Activated CD8-positive, alpha-beta memory T cell treated with anti-CD3 and anti-CD28 coated beads for 4 hours (primary cell): ENCODE measurements at regions not wholly inside any gene's neighbourhood (a gene's known extent, or its start where the extent isn't known, plus 50 kb on each side); places are given as distances from the start of the nearest gene placed in this dataset.

Experiments
- DNase-seq, 2 donors: peaks; one replicate each; pipeline ENCODE4 v3.0.0-alpha.2; 2020; ENCODE audit warnings: low read depth in 2 of 2

DNA sequence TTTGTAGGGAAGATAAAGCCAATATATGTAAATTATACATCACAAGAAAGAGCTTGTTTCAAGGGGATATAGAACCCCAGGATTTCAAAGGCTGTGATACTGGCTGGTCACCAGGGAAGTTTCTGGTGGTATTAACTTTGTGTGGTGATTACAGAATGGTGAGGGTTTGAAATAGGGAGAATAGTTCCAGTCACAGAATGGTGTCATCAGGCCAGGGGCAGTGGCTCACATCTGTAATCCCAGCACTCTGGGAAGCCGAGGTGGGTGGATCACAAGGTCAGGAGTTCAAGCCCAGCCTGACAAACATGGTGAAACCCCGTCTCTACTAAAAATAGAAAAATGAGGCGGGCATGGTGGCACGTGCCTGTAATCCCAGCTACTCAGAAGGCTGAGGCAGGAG is 183.8 kb upstream of the XYLT1 start:
- DNase-seq = no peak

DNA sequence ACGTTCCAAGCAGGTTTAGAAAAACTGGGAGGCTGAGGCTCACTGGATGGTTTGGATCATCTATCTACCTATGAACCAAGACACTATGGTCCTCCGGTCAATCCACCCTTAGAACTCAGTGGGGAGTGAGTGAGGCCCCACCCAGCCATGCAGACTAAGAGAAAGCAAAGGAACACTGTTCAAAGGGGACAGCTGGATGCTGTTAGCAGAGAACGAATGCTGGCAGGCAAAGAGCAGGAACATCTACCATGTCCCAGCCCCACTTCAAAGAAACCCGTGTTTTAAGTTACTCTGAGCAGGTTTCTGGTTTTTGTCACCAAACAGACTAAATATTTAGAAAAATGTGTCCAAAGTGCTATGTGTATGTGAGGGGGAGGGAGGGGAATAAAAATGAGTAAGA is 183.4 kb upstream of the XYLT1 start:
- no peak for DNase-seq

DNA sequence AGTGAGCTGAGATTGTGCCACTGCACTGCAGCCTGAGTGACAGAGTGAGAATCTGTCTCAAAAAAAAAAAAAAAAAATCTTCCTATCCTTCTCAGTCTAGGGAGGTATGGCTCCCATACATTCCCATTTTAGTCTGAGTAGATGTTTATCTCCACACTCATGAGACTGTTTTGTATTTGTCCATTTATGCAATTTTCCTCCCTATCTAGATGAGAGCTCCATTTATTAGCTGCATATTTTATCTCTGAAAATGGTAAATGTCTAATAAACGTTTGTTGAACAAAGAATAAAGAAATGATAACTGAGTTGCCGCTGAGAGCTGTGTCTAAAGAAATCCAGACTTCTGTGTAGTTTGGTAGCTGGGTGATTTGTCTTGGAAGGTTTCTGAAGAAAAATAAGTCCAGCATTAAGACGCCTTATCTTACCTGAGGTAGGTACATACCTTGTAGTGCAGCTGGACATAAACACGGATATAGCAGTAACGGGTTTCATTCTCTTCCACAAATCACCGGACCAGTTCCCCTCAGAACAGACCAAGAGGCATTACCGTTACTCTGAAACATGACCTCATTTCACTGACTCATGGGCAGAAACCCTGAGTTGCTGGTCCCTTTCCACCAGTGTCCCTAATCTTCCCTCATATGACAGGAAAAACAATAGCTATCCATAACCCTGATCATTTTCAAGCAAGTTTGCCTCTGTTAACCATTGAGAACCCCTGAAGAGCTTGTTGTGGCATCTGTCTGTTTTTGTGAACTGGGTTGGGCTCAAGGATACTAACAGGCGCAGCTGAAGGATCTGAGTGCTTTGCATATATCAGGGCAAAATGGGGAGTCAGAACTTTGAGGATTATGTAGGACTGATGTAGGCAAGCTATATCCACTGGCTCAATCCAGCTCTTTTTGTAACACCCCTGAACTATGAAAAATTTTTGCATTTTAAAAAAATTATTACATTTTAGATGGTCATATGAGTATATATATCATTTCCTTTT is 177.4 kb upstream of the XYLT1 start:
- no peak for DNase-seq

DNA sequence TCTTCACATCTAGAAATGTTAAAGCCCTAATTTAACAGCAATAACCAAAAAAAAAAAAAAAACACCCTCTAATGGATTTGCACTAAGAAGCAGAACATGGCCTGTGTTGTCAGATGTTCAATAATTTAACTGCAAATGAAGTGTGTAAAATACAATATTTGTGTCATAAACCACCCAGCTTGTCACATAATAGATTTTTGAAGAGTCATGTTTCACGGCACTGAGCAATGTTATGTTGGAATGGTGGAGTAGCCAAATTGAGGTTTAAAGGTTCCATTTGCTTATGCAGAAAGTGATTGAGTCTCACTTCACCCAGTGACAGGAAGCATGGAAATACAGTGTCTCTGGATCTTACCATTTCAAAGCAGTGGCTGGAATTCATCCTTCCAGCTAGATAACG is 173.2 kb upstream of the XYLT1 start:
- no peak for DNase-seq

DNA sequence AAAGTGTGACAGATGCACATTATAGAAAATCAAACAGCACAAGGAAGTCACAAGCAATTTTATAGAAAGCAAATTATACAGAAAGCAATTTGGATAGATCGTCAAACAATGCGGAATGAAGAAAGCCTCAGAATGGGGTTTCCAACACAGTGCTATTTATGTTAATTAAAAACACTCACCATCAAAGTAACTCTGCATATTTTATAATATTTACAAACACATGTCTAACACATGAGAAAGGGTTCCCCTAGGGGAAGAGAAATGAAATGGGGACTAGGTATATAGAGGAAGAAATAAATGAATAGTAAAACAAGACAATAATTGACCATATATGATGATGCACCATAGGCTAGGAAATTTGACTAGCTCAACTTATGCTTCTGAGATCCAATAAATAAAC is 171.2 kb upstream of the XYLT1 start:
- DNase-seq = no peak

DNA sequence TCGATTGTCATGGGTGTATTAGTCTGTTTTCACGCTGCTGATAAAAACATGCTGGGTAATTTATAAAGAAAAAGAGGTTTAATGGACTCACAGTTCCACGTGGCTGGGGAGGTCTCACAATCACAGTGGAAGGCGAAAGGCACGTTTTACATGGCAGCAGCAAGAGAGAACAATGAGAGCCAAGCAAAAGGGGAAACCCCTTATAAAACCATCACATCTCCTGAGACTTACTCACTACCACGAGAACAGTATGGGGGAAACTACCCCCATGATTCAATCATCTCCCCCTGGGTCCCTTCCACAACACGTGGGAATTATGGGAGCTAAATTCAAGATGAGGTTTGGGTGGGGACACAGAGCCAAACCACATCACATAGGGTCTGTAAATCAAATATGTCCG is 167.4 kb upstream of the XYLT1 start:
- DNase-seq = no peak

DNA sequence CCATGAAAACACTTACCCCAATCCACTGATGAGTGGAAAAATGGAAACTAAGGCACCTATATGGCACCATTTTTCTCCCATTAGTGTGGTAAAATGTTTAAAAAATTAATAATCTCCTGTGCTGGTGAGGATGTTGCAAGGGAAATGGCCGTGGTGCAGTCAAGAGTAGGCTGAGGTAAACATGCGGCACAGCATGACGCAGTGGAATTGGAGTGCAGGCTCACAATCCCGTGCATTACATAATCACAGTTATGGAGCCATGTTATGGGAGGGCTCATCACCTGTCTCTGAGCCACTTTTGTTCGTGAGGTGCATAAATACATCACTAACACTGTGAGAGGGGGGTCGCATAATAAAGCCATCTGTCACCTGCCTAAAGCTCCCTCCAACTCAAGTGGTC is 164.4 kb upstream of the XYLT1 start:
- no peak for DNase-seq

DNA sequence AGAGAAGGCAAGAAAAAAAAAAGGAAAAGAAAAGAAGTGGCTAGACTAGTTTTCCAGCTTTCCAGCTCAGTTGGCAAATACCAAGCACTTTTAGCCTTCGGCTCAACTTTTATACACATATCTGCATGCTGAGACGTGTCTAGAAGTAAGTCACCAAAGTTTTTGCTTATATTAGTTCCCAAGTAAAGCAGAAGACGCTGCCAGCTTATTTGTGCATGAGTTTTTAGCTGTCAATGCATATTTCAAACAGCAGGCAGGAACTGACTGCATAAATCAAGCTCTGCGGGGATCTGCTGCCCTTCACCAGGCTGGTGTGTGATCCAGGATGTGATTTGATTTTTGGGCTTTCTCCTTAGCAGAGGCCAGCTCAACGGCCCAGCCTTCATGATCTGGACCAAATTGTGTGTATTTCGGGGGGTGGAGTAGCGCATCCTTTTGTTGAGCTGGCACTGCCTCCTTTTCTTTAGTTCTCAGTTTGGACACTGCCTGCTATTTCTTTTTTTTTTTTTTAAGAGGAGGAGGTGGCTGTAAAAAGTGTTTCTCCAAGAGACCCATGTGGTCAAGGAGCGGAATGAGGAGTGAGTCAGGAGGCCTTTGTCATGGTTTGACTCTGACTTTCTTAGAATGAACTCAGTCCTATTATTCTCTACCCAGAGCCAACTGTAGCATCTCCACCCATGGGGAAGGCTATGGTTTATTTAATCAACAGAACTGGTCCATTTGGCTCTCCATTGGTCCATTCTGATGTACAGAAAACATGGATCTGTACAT is 162.6 kb upstream of the XYLT1 start:
- no peak for DNase-seq

DNA sequence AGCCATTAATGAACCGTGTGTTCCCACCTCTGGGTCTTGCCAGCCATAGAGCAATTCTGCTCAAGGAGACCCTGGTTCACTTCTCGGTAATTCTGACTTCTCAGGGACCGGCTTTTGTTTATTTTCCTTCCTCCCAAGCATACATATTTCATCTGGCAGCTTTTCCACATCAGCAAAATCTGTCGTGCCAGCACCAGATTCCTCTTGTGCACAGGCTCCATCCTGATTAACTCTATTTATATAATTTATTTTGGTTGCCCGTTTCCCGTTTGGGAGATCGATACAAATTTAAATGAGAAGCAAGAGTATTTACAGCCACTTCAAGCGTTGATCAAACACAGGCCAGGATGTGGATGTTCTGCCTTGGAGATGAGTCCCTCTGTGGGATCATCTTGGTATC is 161.9 kb upstream of the XYLT1 start:
- no peak for DNase-seq

DNA sequence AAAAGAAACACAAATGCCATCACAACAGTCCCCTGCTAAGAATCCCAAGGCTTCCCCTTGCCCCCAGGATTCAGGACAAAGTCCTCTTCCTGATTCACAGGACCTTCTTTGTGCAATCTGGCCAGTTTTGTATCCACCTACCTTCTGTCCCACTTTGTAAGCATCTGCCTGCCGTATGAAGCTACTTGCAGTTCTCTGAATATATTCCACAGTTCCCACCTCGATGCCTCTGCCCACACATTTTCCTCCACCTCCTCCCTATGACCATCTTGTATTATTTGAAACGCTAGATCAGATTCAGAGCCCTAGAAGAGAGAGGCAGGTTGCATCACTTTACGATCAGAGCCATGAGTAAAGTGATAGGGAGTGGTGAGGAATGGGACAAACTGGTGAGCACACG is 159.2 kb upstream of the XYLT1 start:
- DNase-seq = no peak

DNA sequence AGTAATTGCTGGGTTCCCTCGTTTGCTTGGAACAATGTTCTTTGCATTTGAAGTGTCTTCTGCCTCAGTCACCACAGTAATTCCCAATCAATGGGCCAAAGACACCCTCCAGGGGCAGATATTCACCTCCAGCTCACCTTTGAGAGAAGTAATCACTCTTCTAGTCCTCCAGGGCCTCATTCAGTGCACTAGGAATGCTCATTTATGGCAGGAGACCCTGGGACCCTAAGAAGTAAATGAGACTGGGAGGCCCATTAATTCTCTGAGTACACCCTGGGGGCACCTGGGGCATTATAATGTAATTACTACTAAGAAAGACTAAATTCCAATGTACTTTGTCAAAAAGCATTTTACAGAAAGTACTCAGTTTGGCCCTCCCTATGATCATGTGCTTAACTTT is 158.2 kb upstream of the XYLT1 start:
- no peak for DNase-seq

DNA sequence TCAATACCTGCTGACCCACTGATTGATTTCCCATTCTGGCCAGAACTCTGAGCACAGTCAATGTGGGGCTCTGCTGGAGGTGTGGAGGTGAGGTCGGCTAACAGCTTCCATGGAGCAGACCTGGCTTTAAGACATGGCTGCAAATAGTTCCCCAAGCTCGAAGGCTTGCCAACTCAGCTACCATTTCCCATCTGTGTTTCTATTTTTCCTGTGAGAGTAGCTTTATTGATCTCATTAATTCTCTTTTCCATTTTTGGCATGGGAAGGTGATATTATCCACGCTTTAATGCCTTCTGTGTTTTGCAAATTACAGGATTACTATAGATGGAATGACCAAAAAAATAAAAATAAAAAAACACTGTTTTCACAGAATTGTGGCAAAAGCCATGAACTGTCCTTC is 151.6 kb upstream of the XYLT1 start:
- DNase-seq = no peak

DNA sequence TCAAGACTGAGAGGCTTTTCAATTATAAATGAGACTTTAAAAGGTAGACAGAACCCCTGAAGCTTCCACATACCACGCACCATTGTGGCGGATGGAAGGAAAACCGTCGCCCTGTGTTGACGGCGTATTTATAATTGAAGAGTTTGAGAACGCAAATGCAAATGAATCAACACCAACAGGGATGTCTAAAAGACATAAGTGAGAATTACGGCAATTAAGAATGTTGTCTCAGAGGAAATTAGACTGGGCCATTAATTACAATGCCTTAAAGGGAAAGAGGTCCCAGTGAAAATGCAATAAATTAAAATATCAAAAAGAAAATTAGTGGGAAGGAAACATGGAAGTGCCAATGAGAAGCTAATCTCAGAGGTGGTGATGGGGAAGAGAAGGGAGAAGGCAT is 148.5 kb upstream of the XYLT1 start:
- DNase-seq = no peak

DNA sequence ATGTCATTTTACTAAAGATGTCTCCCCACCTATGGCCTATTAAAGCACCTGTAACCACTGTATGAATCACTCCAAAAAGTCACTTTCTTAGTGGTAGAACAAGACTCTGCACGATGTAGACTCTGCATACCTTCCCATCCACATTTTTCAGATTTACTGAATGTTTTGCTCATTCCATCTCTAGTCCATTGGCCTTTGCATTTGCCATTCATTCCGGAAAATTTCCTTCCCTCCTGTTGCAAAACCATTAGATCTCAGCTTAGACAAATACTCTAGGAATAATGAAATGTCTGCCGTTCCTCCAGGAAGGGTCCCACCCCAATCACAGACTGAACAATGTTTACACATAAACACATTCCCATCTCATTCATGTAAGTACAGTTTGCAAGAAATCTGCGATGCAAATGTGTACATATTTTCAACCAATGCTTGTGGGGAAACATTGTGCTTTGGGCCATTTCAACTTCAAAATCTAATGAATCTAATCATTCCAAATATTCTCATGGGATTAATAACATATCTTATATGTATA is 146.3 kb upstream of the XYLT1 start:
- no peak for DNase-seq

DNA sequence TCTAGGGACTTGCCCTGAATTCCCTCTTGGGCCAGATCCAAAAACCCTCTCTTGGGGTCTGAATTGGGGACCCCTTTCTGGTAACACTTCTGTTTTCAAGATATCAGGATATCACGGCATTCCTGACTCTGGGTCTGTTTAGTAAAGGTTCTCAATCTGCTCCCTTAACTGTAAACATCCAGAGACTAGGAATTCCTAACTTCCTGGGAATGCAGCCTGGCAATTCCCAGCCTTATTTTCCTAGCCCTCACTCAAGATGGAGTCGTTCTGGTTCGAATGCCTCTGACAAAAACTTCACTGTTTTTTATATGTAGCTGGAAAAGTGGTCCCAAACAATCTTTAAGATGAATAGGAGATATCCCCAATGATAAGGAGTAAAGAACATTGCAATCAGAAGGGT is 141.6 kb upstream of the XYLT1 start:
- DNase-seq = no peak

DNA sequence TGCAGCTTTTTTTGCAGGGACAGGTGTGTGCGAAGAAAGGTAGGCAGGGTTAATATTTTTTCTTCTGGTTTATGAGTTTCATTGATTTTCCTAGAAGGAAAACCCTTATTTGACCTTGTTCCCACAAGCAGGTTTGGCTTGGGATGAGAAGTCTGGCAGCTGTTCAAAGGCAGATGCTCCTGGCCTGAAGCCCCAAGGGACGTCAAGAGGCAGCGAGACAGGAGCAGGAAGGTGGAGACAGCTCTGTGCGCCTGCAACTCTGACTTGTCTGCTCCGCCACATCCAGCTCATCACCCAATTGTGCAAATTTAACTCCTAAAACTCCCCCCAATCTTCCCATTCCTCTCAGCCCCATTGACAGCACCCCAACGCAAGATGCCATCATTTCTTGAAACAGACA is 136.8 kb upstream of the XYLT1 start:
- no peak for DNase-seq

DNA sequence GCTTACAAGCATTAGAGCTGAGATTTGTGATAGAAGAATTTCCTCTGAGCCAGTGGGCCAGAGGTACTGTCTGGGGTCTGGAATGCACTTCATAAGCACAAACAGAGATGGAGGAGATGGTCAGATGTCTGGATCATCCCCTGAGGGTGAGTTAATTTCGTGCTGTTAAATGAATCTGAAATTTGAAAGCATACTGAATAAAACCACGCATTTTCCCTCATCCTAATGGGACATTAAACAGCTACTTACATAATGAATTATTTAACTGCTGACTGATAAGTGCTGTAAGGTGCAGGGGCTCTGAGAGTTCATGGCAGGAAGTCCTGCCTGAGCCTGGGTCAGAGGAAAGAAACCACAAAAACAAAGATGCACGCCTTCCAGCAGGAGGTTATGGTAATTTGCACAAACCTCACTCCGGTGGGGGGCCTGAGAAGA is 136.3 kb upstream of the XYLT1 start:
- DNase-seq = no peak

DNA sequence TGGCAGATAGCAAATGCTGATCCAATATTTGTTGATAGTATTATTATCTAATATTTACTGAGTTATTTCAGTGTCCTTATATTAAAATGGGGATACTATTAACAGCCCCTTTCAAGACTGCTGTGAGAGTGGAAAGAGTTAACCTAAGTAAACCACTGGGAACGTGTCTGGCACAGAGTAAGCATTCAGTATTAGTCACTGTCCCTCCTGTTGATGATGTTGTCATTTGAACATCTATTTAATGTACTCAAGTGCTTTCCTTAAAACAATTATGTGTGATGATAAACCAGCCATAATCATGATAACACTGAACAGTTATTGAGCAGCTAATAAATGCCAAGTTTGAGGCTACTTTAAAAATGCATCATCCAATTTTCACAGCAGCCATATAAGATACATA is 135.7 kb upstream of the XYLT1 start:
- no peak for DNase-seq

DNA sequence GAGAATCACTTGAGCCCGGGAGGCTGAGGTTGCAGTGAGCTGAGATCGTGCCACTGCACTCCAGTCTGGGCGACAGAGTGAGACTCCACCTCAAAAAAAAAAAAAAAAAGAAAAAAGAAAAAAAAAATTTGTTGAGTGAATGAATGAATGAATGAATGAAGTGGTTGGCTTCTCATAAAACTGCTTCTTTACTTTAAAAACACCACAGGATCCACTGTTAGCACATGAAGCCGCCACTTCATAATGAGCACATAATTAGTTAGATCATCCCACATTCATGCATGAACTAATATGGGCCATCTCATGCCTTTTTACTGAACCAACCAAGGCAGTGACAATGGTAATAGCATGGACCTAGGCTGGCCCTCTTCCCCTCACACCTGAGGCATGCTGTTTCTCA is 135.0 kb upstream of the XYLT1 start:
- DNase-seq = no peak

DNA sequence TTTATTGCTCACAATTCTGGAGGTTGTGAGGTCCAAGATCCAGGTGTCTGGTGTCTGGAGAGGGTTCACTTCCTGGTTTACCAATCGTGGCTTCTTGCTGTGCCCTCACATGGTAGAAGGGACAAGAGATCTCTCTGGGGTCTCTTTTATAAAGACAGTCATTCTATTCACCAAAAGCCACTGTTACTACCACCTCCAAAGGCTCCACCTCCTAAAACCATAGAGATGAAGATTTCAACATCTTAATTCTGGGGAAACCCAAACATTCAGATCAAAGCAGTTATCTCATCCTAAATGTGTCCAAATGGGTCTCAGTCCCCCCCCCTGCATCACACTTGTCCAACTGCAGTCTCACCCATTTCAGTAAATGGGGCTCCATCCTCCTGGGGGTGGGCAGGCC is 132.9 kb upstream of the XYLT1 start:
- DNase-seq = no peak

DNA sequence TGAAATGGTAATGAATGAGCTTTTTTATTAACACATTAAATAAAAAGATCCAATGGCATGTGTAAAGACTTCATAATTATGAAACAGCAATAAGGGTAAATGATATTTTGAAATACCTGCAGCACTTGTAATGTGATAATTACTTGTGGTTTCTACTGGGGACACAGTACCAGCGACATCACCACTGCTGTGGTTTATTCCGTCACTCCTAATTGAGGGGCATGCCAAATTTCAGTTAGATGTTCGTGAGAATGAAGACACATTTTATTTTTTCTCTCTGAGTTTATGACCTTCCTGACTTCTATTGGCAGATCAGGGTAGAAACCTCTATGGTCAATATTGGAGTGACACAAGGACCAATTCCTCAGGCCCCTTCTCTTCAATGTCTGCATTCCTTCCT is 131.9 kb upstream of the XYLT1 start:
- no peak for DNase-seq

DNA sequence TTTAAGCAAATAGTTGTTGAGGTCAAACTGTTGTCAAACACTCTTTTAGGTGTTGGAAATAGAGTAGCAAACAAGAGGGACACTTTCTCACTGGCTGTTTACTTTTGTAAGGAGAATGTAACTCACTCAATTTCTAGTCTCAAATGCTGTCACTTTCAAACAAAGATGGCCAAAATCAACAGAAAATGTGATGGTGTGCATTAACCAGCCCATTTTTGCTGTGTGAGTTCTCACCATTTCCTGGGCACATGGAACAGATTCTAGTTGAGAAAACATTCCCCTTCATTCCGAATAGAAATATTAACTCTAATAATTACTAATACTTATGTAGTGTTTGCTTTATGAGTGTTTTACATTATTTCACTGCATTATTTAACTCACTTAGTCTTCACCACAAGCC is 128.2 kb upstream of the XYLT1 start:
- DNase-seq = no peak
